HT-29 (cell line): ENCODE measurements at regions not wholly inside any gene's neighbourhood (a gene's known extent, or its start where the extent isn't known, plus 50 kb on each side); places are given as distances from the start of the nearest gene placed in this dataset.

Source experiments
- DNase-seq: peaks from one replicate; pipeline ENCODE4 v3.0.0-alpha.2; 2015; ENCODE audit warnings: low spot score

DNA sequence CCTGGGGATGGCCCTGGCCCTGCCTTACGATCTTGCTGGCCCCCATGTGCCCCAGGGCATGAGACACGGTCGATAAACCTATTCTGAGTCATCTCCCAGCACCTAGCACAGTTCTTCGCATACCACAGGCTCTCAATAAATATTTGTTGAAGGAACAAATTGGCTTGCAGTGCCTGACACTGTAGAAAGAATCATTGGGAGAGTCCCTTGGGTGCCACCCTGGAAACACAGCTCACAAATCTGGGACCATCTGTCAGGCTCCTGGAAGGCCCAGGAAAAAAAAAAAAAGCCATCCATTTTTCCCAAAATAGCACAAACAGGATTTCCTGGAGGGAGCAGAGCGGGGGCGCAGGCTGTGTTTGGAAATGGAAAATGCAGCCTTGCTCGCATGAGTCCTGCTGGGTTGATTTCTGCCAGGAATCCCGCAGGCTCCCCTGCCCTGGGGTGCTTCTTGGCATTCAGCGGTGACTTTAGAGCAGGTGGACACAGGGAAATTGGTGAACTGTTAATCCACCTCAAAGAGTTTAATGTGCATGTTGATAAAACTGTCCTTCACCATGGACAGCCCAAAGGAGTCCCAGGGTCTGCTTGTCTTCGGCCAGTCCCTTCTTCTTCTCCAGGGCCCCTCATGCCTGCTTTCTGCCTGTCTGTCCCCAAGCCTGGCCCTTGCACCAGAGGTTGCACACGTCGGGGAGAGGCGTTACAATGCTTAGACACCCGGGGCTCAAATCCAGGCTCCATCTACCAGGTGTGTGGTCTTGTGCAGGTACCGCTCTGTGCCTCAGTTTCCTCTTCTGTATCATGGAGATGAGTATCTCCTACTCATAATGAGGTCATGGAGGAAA, 106.1 kb upstream of the RFLNA start:
- DNase-seq = peak; percentile 17

DNA sequence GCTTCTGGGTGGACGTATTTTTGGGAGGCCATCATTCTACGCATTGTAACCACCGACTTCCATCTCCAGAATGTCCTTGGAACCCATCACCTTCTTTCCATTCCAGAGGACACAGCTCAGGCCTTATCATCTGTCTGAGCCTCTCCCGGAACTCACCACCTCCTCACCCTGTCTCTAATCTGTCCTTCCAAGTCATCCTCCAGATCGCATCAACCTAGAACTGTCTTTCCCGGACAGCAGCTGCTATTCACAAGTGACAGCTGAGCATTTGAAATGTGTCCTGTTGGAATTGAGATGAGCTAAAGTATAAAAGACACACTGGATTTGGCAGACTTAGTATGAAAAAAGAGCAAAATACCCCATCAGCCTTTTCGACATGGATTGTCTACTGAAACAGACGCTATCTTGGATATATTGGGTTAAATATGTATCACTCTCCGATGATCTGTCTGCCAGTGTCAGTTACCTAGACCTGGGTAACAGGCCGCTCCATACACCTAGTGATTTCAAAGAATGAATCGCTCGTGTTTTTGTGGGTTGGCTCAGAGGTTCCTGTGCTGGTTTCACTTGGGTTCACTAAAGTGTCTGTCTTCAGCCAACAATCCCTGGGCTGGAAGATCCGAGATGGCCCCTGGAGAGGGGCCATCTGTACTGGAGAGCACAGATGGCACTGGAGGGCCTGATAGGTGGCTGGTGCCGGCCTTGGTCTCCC, 104.4 kb upstream of the RFLNA start:
- DNase-seq = no peak

DNA sequence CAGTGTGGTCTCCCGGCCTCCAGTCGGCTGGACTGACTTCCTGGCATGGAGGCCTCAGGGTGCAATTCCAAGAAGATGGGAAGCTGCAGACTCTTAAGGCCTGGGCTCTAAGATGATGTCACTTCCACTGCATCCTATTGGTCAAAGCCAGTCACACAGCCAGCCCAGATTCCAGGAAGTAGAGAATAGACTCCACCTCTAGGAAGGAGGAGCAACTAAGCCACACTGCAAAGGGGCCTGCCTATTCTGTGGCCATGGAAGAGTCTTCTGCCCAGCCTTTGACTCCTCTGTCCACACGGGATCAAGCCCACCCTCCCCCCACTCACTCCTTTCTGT, 103.9 kb upstream of the RFLNA start:
- peak; percentile 16 for DNase-seq

- DNase-seq = no peak
Measured at GRCh38 chr12:124191966-124192365, 102.9 kb upstream of the RFLNA start.

DNA sequence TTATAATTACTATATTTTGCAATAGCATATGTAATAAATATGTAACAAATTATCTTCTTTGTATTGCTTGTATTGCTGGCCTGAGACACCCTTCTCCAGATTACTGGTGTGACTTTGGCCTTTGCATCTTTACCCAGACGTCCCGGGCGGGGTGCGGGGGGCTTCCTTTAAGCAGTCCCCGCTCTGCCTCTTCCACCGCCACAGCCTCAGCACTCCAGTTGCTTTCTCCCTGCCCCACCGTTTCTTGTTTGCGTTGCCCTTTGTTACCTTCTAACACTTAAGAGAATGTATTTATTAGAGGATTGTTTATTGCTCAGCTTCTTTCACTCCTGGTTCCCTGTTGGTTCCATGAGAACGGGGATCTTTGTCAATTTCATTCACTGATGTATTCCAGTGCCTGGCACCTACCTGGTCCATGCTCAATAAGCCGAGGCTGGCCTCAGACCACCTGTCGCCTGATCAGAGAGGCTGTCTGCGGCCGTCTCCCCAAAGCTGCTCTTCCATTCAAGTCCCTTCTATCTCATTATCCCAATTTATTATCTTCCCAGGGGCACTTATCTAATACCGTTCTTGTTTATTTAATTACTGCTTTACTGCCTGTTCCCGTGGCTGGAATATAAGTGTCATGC, 100.5 kb upstream of the RFLNA start:
- no peak for DNase-seq

GRCh38 chr12:124194893-124195566, 99.9 kb upstream of the RFLNA start:
- no peak for DNase-seq

- no peak for DNase-seq
Measured at GRCh38 chr12:124195567-124195942, 99.3 kb upstream of the RFLNA start.

GRCh38 chr12:124196236-124196635, 98.7 kb upstream of the RFLNA start:
- no peak for DNase-seq

DNA sequence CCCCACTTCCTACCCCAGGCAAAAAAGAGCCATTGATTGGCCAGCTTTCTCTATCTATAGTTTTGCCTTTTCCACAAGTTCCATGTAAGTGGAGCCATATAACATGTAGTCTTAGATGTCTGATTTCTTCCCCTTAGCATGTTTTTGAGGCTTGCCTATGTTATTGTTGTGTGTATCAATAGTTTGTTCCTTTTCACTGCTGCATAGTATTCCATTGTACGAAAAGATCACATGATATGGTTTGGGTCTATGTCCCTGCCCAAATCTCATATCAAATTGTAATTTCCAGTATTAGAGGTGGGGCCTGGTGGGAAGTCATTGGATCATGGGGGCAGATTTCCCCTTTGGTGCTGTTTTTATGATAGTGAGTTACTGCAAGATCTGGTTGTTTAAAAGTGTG, 93.6 kb upstream of the RFLNA start:
- DNase-seq = no peak

- no peak for DNase-seq
Measured at GRCh38 chr12:124203176-124203575, 91.7 kb upstream of the RFLNA start.

- DNase-seq = no peak
Measured at GRCh38 chr12:124205405-124205804, 89.5 kb upstream of the RFLNA start.

GRCh38 chr12:124207049-124207448, 87.8 kb upstream of the RFLNA start:
- no peak for DNase-seq

DNA sequence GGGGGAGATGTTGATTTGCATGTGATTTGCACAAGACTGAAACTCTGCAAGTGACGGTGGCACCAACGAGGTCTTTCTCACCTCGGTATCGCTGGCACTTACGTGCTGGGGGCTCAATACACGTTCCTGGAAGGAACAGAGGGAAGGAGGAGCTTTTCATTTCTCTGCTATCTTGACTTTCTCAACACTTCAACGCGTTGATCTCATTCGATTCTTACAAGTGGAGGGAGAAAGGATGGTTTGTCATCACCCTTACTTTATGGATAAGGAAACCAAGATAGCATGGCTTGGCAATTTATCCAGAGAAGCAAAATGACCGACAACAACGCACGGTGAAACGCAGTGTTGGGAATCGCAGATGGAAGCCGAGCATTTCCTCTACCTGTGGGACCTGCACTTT, 87.3 kb upstream of the RFLNA start:
- no peak for DNase-seq

GRCh38 chr12:124208489-124208888, 86.4 kb upstream of the RFLNA start:
- no peak for DNase-seq

GRCh38 chr12:124210991-124211577, 83.8 kb upstream of the RFLNA start:
- DNase-seq = no peak

DNA sequence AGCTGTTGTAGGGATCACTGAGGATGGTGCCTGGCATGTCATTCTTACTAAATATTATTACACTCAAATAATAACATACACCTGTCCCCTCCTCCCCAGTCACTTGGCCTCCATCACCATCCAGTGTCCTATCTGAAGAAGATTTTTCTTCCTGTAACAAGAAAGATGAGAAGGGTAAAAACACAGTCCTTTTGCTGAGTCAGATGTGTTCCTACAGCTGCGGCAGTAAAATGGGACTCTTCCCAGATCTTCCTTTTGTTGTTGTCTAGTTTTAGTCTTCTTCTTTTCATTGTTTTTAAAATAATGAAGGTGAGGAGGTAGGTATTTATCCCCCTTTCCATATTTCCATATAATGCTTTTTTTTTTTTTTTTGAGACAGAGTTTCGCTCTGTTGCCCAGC, 83.1 kb upstream of the RFLNA start:
- DNase-seq = no peak

DNA sequence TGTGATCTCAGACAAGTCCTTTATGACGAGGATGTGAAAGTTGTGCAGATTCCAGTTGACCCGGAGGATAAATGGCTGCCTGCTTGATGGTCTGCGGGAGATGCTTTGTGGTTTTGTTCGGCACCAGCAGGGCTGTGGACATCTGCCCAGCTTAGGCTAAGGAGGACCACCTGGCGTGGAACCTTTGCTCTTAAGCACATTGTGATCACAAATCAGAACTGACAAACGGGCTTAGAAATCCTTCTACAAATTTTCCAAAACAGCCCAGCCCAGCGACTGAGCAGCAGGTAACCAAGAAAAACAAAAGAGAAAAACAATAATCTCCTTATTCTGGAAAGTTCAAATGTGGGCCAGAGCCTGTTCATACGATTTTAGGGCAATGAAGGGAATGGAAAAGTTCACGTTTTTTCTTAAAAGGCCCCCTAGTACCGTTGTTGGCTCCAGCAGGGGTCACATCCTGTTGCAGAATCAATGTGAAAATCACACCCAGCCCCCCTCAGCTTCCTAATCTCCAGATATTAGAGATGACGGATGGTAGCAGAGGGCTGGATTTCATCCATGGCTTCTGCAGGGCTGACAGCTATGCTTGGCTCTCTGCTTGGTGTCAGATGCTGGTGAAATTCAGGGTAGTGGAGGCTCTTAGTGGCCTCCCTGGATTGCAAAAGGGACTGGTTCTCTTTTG, 81.1 kb upstream of the RFLNA start:
- DNase-seq = no peak

DNA sequence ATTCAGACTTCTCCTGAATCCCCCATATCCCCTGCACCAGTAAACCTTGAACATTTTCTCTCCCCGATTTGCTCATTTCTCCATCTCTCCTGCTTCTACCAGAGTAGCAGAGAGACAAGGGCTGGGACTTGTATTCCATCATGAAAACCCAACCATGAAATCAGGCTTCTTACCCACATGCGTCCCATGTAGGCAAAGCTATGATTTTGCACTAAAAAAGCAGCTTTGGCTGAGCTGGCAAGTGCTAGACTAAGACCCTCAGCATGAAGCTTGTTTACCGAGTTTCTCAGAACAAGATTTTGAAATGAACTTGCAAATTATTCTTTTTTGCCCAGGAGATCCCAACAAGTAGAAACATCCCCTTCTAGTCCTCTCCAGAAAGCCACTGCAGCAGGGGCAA, 80.3 kb upstream of the RFLNA start:
- no peak for DNase-seq

DNA sequence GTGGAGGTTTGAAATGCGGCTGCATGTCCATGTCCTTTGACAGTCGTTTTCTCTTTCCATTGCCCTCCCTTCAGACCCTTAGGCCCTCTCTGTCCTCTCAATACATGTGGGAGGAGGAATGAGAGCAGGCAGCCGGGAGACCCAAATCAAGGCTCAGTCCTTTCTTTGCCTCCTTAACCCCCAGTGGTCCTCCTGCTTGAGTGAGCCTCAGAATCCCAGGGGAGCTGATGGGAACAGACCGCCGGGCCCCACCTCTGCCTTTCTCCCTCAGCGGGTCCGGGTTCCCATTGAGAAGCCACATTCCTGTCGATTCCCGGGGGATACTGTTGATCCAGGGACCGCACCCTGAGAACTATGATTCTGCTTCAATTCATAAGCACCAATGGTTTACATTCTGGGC, 77.9 kb upstream of the RFLNA start:
- DNase-seq = no peak

DNA sequence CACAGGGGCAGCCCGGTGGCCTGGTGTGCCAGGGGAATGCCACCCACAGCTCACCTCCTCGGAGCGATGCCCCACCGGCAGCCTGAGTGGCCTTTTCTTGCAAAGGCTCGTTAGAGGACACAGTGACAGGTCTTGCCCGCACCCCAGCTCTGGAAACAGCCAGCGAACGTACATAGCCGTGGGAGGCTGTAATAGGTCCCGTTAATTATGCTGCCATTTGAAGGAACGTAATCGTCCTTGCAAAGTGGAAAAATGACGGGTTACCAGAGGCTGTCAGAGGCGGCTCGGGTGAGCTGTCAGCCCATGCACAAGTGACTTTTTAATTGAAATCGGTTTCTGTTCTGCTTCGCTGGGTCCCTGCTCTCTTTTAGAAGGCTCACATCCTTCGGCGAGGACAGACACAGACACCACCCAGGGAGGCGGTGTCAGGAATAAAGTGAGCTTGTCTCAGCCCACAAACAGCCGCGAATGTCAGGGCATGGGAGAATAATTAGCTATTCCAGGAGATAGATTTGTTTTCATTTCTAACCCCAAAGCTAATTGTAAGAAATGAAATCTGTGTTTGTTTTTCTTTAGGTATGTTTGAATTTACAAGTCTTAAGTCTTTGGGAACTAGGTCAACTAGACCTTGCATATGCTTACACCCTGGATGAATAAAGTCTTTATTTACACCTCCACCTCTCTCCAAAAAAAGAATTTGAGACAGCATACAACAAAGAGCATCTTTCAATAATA, 77.2 kb upstream of the RFLNA start:
- no peak for DNase-seq

GRCh38 chr12:124218243-124218560, 76.7 kb upstream of the RFLNA start:
- no peak for DNase-seq
